GM06990 (cell line): ENCODE measurements at regions not wholly inside any gene's neighbourhood (a gene's known extent, or its start where the extent isn't known, plus 50 kb on each side); places are given as distances from the start of the nearest gene placed in this dataset.

ENCODE experiments used
- DNase-seq: peaks from one replicate; pipeline ENCODE4 v3.0.0-alpha.2; 2011; ENCODE audit not compliant: insufficient read length; ENCODE audit errors: extremely low read depth
- H3K27me3 ChIP-seq: replicated peaks from 2 replicates; pipeline ENCODE4 v1.6.0; 2011; ENCODE audit warnings: low read length; ENCODE audit not compliant: control insufficient read depth, insufficient read depth
- H3K36me3 ChIP-seq: 2 replicates; pipeline ENCODE4 v1.5.1; 2011; ENCODE audit warnings: low read length; ENCODE audit not compliant: control insufficient read depth, insufficient read depth
- H3K4me3 ChIP-seq: replicated peaks from 2 replicates; pipeline ENCODE4 v1.5.1; 2011; ENCODE audit warnings: low read depth, mild to moderate bottlenecking, control low read depth, low read length
- TF ChIP-seq, protein P1 (sequence below): IDR thresholded peaks from 2 replicates; pipeline ENCODE4 v1.5.1; 2011; ENCODE audit warnings: low read length, control low read depth, mild to moderate bottlenecking, inconsistent platforms; ENCODE audit not compliant: insufficient read depth, poor library complexity, severe bottlenecking

DNA sequence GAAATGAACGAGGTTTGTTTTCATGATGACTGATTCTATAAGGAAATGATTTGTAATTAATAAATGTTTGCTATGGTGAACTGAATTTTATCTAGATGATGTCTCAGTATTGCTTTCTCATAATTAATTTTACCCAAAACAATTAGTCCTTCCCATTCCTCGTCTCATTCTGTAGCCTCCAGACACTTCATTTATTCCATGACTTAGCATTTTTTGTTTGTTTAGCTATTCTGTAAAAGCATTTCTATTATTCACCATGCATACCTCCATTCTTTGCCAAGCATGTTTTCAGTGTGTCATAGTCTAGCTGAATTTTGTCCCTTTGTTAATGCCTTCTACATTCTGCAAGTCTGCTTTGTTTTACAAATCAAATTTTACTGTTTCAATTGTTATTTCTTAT is 137.4 kb upstream of the RPL10L start:
- Histone ChIP-seq H3K36me3 (no peaks in the 10 kb centered on the region), H3K27me3 (no peaks in the 10 kb centered on the region), H3K4me3 (no peak overlapping the region)
- no peak for DNase-seq
- TF ChIP-seq, protein P1, sequence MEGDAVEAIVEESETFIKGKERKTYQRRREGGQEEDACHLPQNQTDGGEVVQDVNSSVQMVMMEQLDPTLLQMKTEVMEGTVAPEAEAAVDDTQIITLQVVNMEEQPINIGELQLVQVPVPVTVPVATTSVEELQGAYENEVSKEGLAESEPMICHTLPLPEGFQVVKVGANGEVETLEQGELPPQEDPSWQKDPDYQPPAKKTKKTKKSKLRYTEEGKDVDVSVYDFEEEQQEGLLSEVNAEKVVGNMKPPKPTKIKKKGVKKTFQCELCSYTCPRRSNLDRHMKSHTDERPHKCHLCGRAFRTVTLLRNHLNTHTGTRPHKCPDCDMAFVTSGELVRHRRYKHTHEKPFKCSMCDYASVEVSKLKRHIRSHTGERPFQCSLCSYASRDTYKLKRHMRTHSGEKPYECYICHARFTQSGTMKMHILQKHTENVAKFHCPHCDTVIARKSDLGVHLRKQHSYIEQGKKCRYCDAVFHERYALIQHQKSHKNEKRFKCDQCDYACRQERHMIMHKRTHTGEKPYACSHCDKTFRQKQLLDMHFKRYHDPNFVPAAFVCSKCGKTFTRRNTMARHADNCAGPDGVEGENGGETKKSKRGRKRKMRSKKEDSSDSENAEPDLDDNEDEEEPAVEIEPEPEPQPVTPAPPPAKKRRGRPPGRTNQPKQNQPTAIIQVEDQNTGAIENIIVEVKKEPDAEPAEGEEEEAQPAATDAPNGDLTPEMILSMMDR, result no peak

DNA sequence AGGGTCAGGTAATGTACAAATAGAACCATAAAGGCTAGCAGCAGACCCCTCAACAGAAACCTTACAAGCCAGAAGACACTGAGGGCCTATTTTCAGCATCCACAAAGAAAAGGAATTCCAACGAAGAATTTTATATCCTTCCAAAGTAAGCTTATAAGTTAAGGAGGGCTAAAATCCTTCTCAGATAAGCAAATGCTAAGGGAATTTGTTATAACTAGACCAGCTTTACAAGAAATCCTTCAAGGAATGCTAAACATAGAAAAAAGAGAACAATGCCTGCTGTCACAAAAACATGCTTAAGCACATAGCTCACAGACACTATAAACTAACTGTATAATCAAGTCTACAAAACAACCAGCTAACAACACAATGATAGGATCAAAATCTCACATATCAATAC is 130.7 kb upstream of the RPL10L start:
- TF ChIP-seq, protein P1, result no peak
- DNase-seq, result no peak
- no peak overlapping the region for H3K4me3 ChIP-seq
- no peaks in the 10 kb centered on the region for H3K27me3 ChIP-seq
- H3K36me3 ChIP-seq, result no peaks in the 10 kb centered on the region

DNA sequence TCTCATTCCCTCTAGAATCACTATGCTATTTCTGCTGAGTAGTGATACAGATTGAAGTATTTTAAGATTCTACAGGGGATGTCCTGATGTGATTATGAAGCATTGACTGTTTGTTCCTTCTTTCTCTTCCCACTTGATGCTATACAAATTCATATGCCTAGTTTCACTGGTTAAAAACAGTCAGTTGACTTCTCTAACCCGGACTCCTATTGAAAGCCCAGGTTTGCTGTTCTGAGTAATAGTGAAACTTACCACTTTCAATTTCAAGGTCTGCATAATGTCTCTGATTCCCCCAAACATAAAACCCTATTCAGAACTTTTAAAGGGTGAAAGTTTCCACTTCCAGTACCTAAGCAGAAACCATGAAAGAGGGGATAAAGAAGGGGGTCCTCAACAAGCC is 117.7 kb upstream of the RPL10L start:
- Histone ChIP-seq H3K4me3 (no peak overlapping the region), H3K36me3 (no peaks in the 10 kb centered on the region), H3K27me3 (no peaks in the 10 kb centered on the region)
- peak; percentile 46 for DNase-seq
- TF ChIP-seq, protein P1, result no peak

DNA sequence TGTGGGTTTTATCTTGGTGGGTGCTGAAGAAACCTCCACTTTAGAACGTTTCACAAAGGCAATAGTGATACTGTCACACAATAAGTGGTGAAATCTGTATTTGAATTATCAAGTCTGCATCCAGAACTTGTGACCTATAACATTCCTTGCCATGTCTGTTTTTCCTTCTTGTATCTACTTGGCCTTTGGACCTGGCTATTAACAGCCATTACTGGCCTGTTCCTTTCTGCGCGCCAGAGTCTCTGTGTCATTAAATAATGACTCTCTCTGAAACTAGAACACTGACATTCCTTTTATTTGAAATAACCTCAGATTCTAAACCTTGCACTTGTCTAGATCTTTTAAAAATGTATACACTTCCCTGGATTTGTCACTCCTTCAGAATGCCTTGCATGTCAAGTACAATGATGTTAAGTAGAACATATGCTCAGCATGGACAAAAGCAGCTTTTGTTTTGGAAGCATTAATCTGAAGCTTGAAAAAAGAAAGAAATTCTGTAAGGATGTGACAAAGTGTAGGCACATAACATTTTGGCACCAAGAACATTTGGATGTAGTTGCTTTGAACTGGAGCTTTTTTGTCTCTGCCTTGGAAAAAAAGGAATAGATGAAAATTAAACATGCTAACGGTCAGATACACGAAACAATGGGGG is 95.5 kb upstream of the RPL10L start:
- DNase-seq, result no peak
- TF ChIP-seq, protein P1, result no peak
- Histone ChIP-seq H3K36me3 (no peaks in the 10 kb centered on the region), H3K4me3 (no peak overlapping the region), H3K27me3 (no peaks in the 10 kb centered on the region)

DNA sequence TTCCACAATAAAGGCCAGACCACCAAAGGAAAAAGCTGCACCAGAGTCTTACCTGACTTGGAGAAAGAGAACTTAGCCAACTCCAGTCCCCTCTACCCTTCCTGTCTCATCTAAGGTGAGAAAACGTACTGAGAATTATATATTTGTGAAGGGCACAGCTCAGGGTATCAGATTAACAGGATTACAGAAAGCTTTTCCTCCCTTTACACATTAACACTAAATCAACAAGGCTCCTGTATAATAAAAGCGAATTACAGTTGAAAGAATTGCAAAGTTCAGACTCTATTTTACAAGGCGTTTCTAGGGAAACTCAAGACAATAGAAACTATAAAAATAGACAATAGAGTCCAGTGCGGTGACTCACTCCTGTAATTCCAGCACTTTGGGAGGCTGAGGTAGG is 82.7 kb upstream of the RPL10L start:
- H3K4me3 ChIP-seq, result no peak overlapping the region
- H3K27me3 ChIP-seq, result no peaks in the 10 kb centered on the region
- no peak for DNase-seq
- TF ChIP-seq, protein P1, result no peak
- no peaks in the 10 kb centered on the region for H3K36me3 ChIP-seq

DNA sequence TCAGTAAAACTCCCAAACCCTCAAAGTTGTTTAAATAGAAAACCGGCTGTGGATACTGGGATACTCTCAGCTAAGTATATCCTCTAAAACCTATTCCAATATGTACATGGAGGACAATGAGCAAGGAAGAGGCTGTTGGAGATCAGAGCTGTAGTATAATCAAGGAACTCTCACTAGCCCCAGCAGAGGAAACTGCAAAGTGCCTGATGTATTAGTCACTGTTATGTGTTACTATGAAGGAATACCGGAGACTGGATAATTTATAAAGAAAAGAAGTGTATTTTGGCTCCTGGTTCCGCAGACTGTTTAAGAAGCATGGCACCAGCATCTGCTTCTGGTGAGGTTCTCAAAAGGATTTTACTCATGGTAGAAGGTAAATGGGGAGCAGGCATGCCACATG is 65.6 kb upstream of the RPL10L start:
- TF ChIP-seq, protein P1, result no peak
- no peak for DNase-seq
- no peak overlapping the region for H3K4me3 ChIP-seq
- H3K27me3 ChIP-seq, result no peaks in the 10 kb centered on the region
- H3K36me3 ChIP-seq, result no peaks in the 10 kb centered on the region
